IMR-90 (cell line): ENCODE measurements at regions not wholly inside any gene's neighbourhood (a gene's known extent, or its start where the extent isn't known, plus 50 kb on each side); places are given as distances from the start of the nearest gene placed in this dataset.

Source experiments
- ATAC-seq: fragments of 200-7000 bp; cut with Tn5 transposase; 2 replicates; pipeline ENCODE4 v1.9.1; 2020; ENCODE audit warnings: low read depth, mild to moderate bottlenecking, moderate library complexity
- BruUV-seq: library from RNA; stranded (reverse); fragments of 400-500 nt; replicated peaks from 2 replicates; lab custom pipeline; 2021; lab: Mats Ljungman, UMichigan
- CTCF ChIA-PET: fragments of 300-600 bp; formaldehyde crosslinking; extraction: SDS; loops from one replicate; lab custom pipeline; 2021; ENCODE audit warnings: antibody characterized with exemption; lab: Yijun Ruan, JAX
- POLR2A ChIA-PET: fragments of 300-600 bp; sonication (Branson Sonifier 250); formaldehyde crosslinking; loops from one replicate; lab custom pipeline; 2022; ENCODE audit warnings: antibody characterized with exemption; ENCODE audit not compliant: unreplicated experiment; lab: Charles Lee
- DNase-seq: peaks from one replicate; pipeline ENCODE4 v3.0.0; 2013
- H2AFZ ChIP-seq: replicated peaks from 2 replicates; pipeline ENCODE3; 2013; ENCODE audit warnings: low read length, mild to moderate bottlenecking; ENCODE audit not compliant: poor library complexity
- H2AK5ac ChIP-seq: 2 replicates; pipeline ENCODE4 v1.6.1; 2013; ENCODE audit warnings: low read depth, low read length, inconsistent platforms
- H2AK9ac ChIP-seq: replicated peaks from 2 replicates; pipeline ENCODE3; 2013; ENCODE audit warnings: mild to moderate bottlenecking, low read depth, low read length, moderate library complexity; ENCODE audit not compliant: poor library complexity
- H2BK120ac ChIP-seq: 2 replicates; pipeline ENCODE4 v1.6.1; 2013; ENCODE audit warnings: low read depth, low read length, inconsistent platforms
- H2BK15ac ChIP-seq: 3 replicates; pipeline ENCODE4 v1.6.1; 2013; ENCODE audit warnings: low read depth, low read length, inconsistent platforms
- H2BK20ac ChIP-seq: 2 replicates; pipeline ENCODE4 v1.6.1; 2013; ENCODE audit warnings: low read depth, mild to moderate bottlenecking, inconsistent platforms, low read length, moderate library complexity
- H2BK5ac ChIP-seq: 2 replicates; pipeline ENCODE4 v1.6.1; 2013; ENCODE audit warnings: mild to moderate bottlenecking, low read depth, low read length, inconsistent platforms; ENCODE audit not compliant: poor library complexity, severe bottlenecking
- H3K14ac ChIP-seq: replicated peaks from 2 replicates; pipeline ENCODE4 v1.6.1; 2013; ENCODE audit warnings: low read depth, low read length, inconsistent platforms
- H3K18ac ChIP-seq: 2 replicates; pipeline ENCODE4 v1.6.1; 2013; ENCODE audit warnings: low read depth, low read length, control low read depth
- H3K23ac ChIP-seq: 2 replicates; pipeline ENCODE4 v1.6.1; 2013; ENCODE audit warnings: low read depth, low read length, inconsistent platforms
- H3K27ac ChIP-seq: 2 replicates; pipeline ENCODE4 v1.5.1; 2013; ENCODE audit warnings: mild to moderate bottlenecking, control low read depth, low read length; ENCODE audit not compliant: insufficient read depth
- H3K27me3 ChIP-seq: 2 replicates; pipeline ENCODE4 v1.6.1; 2013; ENCODE audit warnings: low read length; ENCODE audit not compliant: control insufficient read depth, insufficient read depth
- H3K36me3 ChIP-seq: 2 replicates; pipeline ENCODE4 v1.6.1; 2013; ENCODE audit warnings: low read length, mixed read lengths; ENCODE audit not compliant: control insufficient read depth, insufficient read depth
- H3K4ac ChIP-seq: 2 replicates; pipeline ENCODE4 v1.6.1; 2013; ENCODE audit warnings: low read depth, low read length, inconsistent platforms
- H3K4me1 ChIP-seq: 2 replicates; pipeline ENCODE4 v1.6.1; 2013; ENCODE audit warnings: low read length, mixed read lengths; ENCODE audit not compliant: control insufficient read depth, insufficient read depth
- H3K4me2 ChIP-seq: 2 replicates; pipeline ENCODE4 v1.6.1; 2013; ENCODE audit warnings: low read depth, mild to moderate bottlenecking, control low read depth, low read length, moderate library complexity
- H3K4me3 ChIP-seq: 2 replicates; pipeline ENCODE4 v1.5.1; 2013; ENCODE audit warnings: low read depth, mild to moderate bottlenecking, control low read depth, low read length, moderate library complexity; ENCODE audit not compliant: insufficient read depth
- H3K56ac ChIP-seq: 2 replicates; pipeline ENCODE4 v1.6.1; 2013; ENCODE audit warnings: low read length, inconsistent platforms; ENCODE audit not compliant: insufficient read depth; ENCODE audit errors: extremely low read depth
- H3K79me1 ChIP-seq, 2 experiments: 2 replicates each; pipeline ENCODE4 v1.6.1; 2013; ENCODE audit warnings: low read length in 2 of 2, inconsistent platforms in 1 of 2, low read depth in 1 of 2
- H3K9ac ChIP-seq: 2 replicates; pipeline ENCODE4 v1.6.1; 2013; ENCODE audit warnings: low read depth, low read length, control low read depth
- H3K9me1 ChIP-seq: 2 replicates; pipeline ENCODE4 v1.6.1; 2013; ENCODE audit warnings: low read length, inconsistent platforms; ENCODE audit not compliant: insufficient read depth
- H3K9me3 ChIP-seq: 2 replicates; pipeline ENCODE4 v1.6.1; 2013; ENCODE audit warnings: low read length; ENCODE audit not compliant: control insufficient read depth, insufficient read depth
- H4K20me1 ChIP-seq: 2 replicates; pipeline ENCODE4 v1.6.1; 2013; ENCODE audit warnings: low read length, inconsistent platforms; ENCODE audit not compliant: insufficient read depth
- H4K5ac ChIP-seq: 2 replicates; pipeline ENCODE4 v1.6.1; 2013; ENCODE audit warnings: mild to moderate bottlenecking, low read depth, low read length, control low read depth
- H4K8ac ChIP-seq, 2 experiments: 2 replicates each; pipeline ENCODE4 v1.6.1; 2013; ENCODE audit warnings: low read depth in 2 of 2, low read length in 2 of 2, control low read depth in 1 of 2, inconsistent platforms in 1 of 2
- H4K91ac ChIP-seq: 2 replicates; pipeline ENCODE4 v1.6.1; 2013; ENCODE audit warnings: low read depth, low read length, inconsistent platforms; ENCODE audit not compliant: insufficient read depth
- CHD1 ChIP-seq: IDR thresholded peaks from 2 replicates; pipeline ENCODE4 v1.6.1; 2012; ENCODE audit warnings: low read depth, low read length, improper control_type of control experiment
- FOS ChIP-seq: fragments of 150-350 bp; IDR thresholded peaks from 2 replicates; pipeline ENCODE4 v1.6.1; 2016; ENCODE audit warnings: low read depth, low read length
- MAFK ChIP-seq: IDR thresholded peaks from 2 replicates; pipeline ENCODE4 v1.6.1; 2012; ENCODE audit warnings: low read depth, low read length, improper control_type of control experiment
- POLR2A ChIP-seq: IDR thresholded peaks from 2 replicates; pipeline ENCODE4 v1.6.1; 2012; ENCODE audit warnings: mild to moderate bottlenecking, low read depth, low read length
- RAD21 ChIP-seq: IDR thresholded peaks from 2 replicates; pipeline ENCODE4 v1.6.1; 2012; ENCODE audit warnings: low read length, improper control_type of control experiment
- SMC3 ChIP-seq: fragments of 150-350 bp; IDR thresholded peaks from 2 replicates; pipeline ENCODE4 v1.6.1; 2016; ENCODE audit warnings: low read depth, mild to moderate bottlenecking, antibody characterized with exemption, low read length, moderate library complexity
- WGBS, 2 experiments: methylation state at CpG; one replicate each; pipeline versions ENCODE4 v1.1.5 to v1.1.7; 2013; ENCODE audit warnings: missing lambda C conversion rate in 2 of 2; ENCODE audit not compliant: insufficient read length in 1 of 2; ENCODE audit errors: extremely low coverage in 2 of 2; 5-methylcytosine and 5-hydroxymethylcytosine counted together
- dilution Hi-C: fragments of 300-500 bp; cut with HindIII; formaldehyde crosslinking; loops from one replicate; pipeline ENCODE4 v1.14.3; 2018; ENCODE audit warnings: low sequenced_read_pairs; ENCODE audit not compliant: unreplicated experiment
- in situ Hi-C: fragments of 300-500 bp; cut with MboI; formaldehyde crosslinking; loops from 3 replicates; pipeline ENCODE4 v1.14.3; 2019; ENCODE audit warnings: low sequenced_read_pairs, inconsistent platforms, mixed read lengths
- intact Hi-C: fragments of 100-400 bp; cut with micrococcal nuclease; formaldehyde crosslinking; loops from 2 replicates; pipeline ENCODE4 v1.10.0; 2022
- TF ChIP-seq, protein P1 (sequence below): fragments of 150-350 bp; IDR thresholded peaks from 2 replicates; pipeline ENCODE4 v1.6.1; 2017; ENCODE audit warnings: mild to moderate bottlenecking, antibody characterized with exemption, low read length, low read depth
- TF ChIP-seq, protein P2 (sequence below): conservative IDR thresholded peaks from 2 replicates; pipeline ENCODE4 v1.5.1; 2012; ENCODE audit warnings: mild to moderate bottlenecking, low read depth, low read length, improper control_type of control experiment

DNA sequence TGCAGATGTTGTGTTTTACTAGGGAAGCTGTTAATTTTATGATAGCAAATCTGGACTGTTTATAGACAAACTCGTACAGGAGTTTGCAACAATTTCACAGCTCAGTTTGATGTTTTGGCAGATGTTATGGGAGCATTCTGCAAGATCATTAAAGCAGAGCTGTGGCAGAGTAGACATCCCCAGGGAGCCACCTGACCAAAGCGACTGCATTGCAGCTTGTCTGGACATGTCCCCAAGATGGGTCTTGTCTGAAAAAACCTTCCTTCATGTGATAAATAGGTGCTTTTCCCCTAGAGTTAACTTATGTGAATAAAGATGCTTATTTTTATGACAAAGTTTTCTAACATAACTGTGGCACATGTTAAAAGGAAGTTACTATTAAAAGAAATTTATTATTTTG lies 91.2 kb upstream of the GPR141 start:
- Histone ChIP-seq H3K9me3 (peaks cover 20% of the 10 kb centered on the region), H3K4me2 (no peak overlapping the region), H3K36me3 (no peaks in the 10 kb centered on the region), H3K27me3 (no peaks in the 10 kb centered on the region), H3K4me3 (no peak overlapping the region), H3K23ac (no peak overlapping the region), H3K9ac (no peak overlapping the region), H3K56ac (no peak overlapping the region), H2BK120ac (no peak overlapping the region), H3K4me1 (no peaks in the 10 kb centered on the region), H3K79me1 (no peaks in the 10 kb centered on the region), H2AK9ac (no peak overlapping the region), H4K20me1 (no peaks in the 10 kb centered on the region), H3K18ac (no peak overlapping the region), H2AK5ac (no peak overlapping the region), H3K14ac (no peak overlapping the region), H4K91ac (no peak overlapping the region), H3K27ac (no peak overlapping the region), H4K5ac (no peak overlapping the region), H3K9me1 (no peaks in the 10 kb centered on the region), H2BK5ac (no peak overlapping the region), H2BK20ac (no peak overlapping the region), H3K4ac (no peak overlapping the region), H2BK15ac (no peak overlapping the region), H4K8ac (no peak overlapping the region), H2AFZ (no peak overlapping the region)
- in situ Hi-C loops (no loop called here), intact Hi-C loops (no loop called here), dilution Hi-C loops (no loop called here)
- no peak for DNase-seq
- 0% methylated on average over 1 of the region's 2 CpGs; no CpG with 5 or more reads in 1 of the 2 experiments for WGBS, 2 experiments
- no peak for TF ChIP-seq FOS
- TF ChIP-seq CHD1 = no peak
- no peak for TF ChIP-seq MAFK
- TF ChIP-seq RAD21 = no peak
- no peak for TF ChIP-seq SMC3
- TF ChIP-seq, protein P1, sequence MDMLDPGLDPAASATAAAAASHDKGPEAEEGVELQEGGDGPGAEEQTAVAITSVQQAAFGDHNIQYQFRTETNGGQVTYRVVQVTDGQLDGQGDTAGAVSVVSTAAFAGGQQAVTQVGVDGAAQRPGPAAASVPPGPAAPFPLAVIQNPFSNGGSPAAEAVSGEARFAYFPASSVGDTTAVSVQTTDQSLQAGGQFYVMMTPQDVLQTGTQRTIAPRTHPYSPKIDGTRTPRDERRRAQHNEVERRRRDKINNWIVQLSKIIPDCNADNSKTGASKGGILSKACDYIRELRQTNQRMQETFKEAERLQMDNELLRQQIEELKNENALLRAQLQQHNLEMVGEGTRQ = no peak
- no peak for TF ChIP-seq POLR2A
- TF ChIP-seq, protein P2, sequence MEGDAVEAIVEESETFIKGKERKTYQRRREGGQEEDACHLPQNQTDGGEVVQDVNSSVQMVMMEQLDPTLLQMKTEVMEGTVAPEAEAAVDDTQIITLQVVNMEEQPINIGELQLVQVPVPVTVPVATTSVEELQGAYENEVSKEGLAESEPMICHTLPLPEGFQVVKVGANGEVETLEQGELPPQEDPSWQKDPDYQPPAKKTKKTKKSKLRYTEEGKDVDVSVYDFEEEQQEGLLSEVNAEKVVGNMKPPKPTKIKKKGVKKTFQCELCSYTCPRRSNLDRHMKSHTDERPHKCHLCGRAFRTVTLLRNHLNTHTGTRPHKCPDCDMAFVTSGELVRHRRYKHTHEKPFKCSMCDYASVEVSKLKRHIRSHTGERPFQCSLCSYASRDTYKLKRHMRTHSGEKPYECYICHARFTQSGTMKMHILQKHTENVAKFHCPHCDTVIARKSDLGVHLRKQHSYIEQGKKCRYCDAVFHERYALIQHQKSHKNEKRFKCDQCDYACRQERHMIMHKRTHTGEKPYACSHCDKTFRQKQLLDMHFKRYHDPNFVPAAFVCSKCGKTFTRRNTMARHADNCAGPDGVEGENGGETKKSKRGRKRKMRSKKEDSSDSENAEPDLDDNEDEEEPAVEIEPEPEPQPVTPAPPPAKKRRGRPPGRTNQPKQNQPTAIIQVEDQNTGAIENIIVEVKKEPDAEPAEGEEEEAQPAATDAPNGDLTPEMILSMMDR = no peak
- POLR2A ChIA-PET = no interaction called here
- no peak for ATAC-seq
- CTCF ChIA-PET = no interaction called here
- BruUV-seq = no TSS peak
